ENCODE measurements at regions not wholly inside any gene's neighbourhood (a gene's known extent, or its start where the extent isn't known, plus 50 kb on each side); places are given as distances from the start of the nearest gene placed in this dataset.

DNA sequence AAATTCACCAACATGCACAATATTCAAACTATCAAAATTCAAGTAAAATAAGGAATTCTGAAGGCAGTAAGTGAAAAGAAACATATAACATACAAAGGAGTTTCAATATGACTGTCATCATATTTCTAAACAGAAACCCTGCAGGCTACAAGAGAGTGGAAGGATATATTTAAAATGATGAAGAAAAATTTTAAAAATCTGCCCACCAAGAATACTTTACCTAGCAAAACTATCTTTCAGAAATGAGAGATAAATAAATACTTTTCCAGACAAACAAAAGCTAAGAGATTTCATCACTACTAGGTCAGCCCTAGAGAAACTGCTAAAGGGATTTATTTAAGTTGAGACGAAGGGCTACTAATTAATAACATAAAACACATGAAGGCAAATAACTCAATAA, 73.8 kb upstream of the MANEA start:
- TF ChIP-seq, protein P1, sequence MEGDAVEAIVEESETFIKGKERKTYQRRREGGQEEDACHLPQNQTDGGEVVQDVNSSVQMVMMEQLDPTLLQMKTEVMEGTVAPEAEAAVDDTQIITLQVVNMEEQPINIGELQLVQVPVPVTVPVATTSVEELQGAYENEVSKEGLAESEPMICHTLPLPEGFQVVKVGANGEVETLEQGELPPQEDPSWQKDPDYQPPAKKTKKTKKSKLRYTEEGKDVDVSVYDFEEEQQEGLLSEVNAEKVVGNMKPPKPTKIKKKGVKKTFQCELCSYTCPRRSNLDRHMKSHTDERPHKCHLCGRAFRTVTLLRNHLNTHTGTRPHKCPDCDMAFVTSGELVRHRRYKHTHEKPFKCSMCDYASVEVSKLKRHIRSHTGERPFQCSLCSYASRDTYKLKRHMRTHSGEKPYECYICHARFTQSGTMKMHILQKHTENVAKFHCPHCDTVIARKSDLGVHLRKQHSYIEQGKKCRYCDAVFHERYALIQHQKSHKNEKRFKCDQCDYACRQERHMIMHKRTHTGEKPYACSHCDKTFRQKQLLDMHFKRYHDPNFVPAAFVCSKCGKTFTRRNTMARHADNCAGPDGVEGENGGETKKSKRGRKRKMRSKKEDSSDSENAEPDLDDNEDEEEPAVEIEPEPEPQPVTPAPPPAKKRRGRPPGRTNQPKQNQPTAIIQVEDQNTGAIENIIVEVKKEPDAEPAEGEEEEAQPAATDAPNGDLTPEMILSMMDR (IDR thresholded peaks at IDR 0.05): no peak
- no peak for TF ChIP-seq ZFX (IDR thresholded peaks at IDR 0.05; ENCODE audit: borderline replicate concordance)
